G401.6 (cell line): ENCODE measurements at regions not wholly inside any gene's neighbourhood (a gene's known extent, or its start where the extent isn't known, plus 50 kb on each side); places are given as distances from the start of the nearest gene placed in this dataset.
"Not testable (repeated sequence)": the region's sequence is repeated elsewhere in the genome, so short reads cannot be mapped to it uniquely, and the experiment has no call there.

Source experiments
- FAIRE-seq: peaks from 2 replicates; lab custom pipeline; 2012; peaks lifted over from hg19 to GRCh38; lab: Jason Lieb, UNC

GRCh38 chr2:149789549-149789948 is 202.0 kb upstream of the MMADHC start:
- FAIRE-seq, result no peak

- no peak for FAIRE-seq
Observed at GRCh38 chr2:149787206-149787605, 199.6 kb upstream of the MMADHC start.

- FAIRE-seq, result no peak
Observed at GRCh38 chr2:149783284-149783683, 195.7 kb upstream of the MMADHC start.

GRCh38 chr2:149782572-149782971 is 195.0 kb upstream of the MMADHC start:
- FAIRE-seq, result no peak

- no peak for FAIRE-seq
Observed at GRCh38 chr2:149781263-149781808, 193.8 kb upstream of the MMADHC start.

- FAIRE-seq, result no peak
Observed at GRCh38 chr2:149773006-149773405, 185.4 kb upstream of the MMADHC start.

- FAIRE-seq, result peak; percentile 100
Observed at GRCh38 chr2:149768320-149768799, 180.8 kb upstream of the MMADHC start.

- FAIRE-seq, result no peak
Observed at GRCh38 chr2:149767516-149767974, 180.0 kb upstream of the MMADHC start.

GRCh38 chr2:149766339-149766738 is 178.8 kb upstream of the MMADHC start:
- no peak for FAIRE-seq

GRCh38 chr2:149765636-149766035 is 178.1 kb upstream of the MMADHC start:
- no peak for FAIRE-seq

GRCh38 chr2:149765003-149765402 is 177.4 kb upstream of the MMADHC start:
- no peak for FAIRE-seq

- FAIRE-seq, result no peak
Observed at GRCh38 chr2:149763358-149763757, 175.8 kb upstream of the MMADHC start.

GRCh38 chr2:149761611-149762010 is 174.0 kb upstream of the MMADHC start:
- no peak for FAIRE-seq

GRCh38 chr2:149759382-149759781 is 171.8 kb upstream of the MMADHC start:
- FAIRE-seq, result not testable (repeated sequence)

GRCh38 chr2:149754722-149755121 is 167.1 kb upstream of the MMADHC start:
- FAIRE-seq, result not testable (repeated sequence)

GRCh38 chr2:149747456-149747855 is 159.9 kb upstream of the MMADHC start:
- peak; percentile 83 for FAIRE-seq

- no peak for FAIRE-seq
Observed at GRCh38 chr2:149745396-149746230, 158.0 kb upstream of the MMADHC start.

- FAIRE-seq, result no peak
Observed at GRCh38 chr2:149744865-149745264, 157.3 kb upstream of the MMADHC start.

- FAIRE-seq, result no peak
Observed at GRCh38 chr2:149743842-149744448, 156.4 kb upstream of the MMADHC start.

- peak; percentile 100 for FAIRE-seq
Observed at GRCh38 chr2:149741646-149742045, 154.1 kb upstream of the MMADHC start.

GRCh38 chr2:149740490-149740889 is 152.9 kb upstream of the MMADHC start:
- FAIRE-seq, result no peak

- FAIRE-seq, result no peak
Observed at GRCh38 chr2:149739883-149740265, 152.3 kb upstream of the MMADHC start.

- no peak for FAIRE-seq
Observed at GRCh38 chr2:149739171-149739882, 151.8 kb upstream of the MMADHC start.
